Thymus (tissue), 11 donors: ENCODE measurements at regions not wholly inside any gene's neighbourhood (a gene's known extent, or its start where the extent isn't known, plus 50 kb on each side); places are given as distances from the start of the nearest gene placed in this dataset.

ENCODE experiments used
- DNase-seq, 9 donors: peaks; one replicate each; pipeline ENCODE4 v3.0.0-alpha.2; 2013; ENCODE audit warnings: low spot score in 9 of 9, low read depth in 6 of 9, missing footprints in 1 of 9
- H3K27ac ChIP-seq, 2 donors: one replicate each; pipeline ENCODE4 v1.5.1; 2013; ENCODE audit warnings: control low read depth in 1 of 2, low read depth in 1 of 2, low read length in 1 of 2, mild to moderate bottlenecking in 1 of 2, moderate library complexity in 1 of 2
- H3K27me3 ChIP-seq, 2 donors: one replicate each; pipeline ENCODE4 v1.5.1; 2013; ENCODE audit warnings: low read length in 1 of 2; ENCODE audit not compliant: control insufficient read depth in 2 of 2, insufficient read depth in 1 of 2
- H3K36me3 ChIP-seq, 2 donors: one replicate each; pipeline ENCODE4 v1.5.1; 2013; ENCODE audit warnings: low read length in 1 of 2, mild to moderate bottlenecking in 1 of 2, moderate library complexity in 1 of 2; ENCODE audit not compliant: control insufficient read depth in 2 of 2, insufficient read depth in 2 of 2
- H3K4me1 ChIP-seq, 2 donors: one replicate each; pipeline ENCODE4 v1.5.1; 2013; ENCODE audit warnings: low read length in 2 of 2; ENCODE audit not compliant: control insufficient read depth in 2 of 2, insufficient read depth in 2 of 2
- H3K4me3 ChIP-seq, 2 donors: one replicate each; pipeline ENCODE4 v1.5.1; 2013; ENCODE audit warnings: low read length in 2 of 2, control low read depth in 1 of 2, mild to moderate bottlenecking in 1 of 2
- H3K9me3 ChIP-seq, 2 donors: one replicate each; pipeline ENCODE4 v1.5.1; 2013; ENCODE audit warnings: low read length in 1 of 2, mild to moderate bottlenecking in 1 of 2; ENCODE audit not compliant: control insufficient read depth in 2 of 2, insufficient read depth in 1 of 2
- WGBS: extraction: QIAGEN DNeasy Blood & Tissue Kit; methylation state at CpG from one replicate; pipeline ENCODE4 v1.1.7; 2013; 5-methylcytosine and 5-hydroxymethylcytosine counted together
- donor health status: healthy.

DNA sequence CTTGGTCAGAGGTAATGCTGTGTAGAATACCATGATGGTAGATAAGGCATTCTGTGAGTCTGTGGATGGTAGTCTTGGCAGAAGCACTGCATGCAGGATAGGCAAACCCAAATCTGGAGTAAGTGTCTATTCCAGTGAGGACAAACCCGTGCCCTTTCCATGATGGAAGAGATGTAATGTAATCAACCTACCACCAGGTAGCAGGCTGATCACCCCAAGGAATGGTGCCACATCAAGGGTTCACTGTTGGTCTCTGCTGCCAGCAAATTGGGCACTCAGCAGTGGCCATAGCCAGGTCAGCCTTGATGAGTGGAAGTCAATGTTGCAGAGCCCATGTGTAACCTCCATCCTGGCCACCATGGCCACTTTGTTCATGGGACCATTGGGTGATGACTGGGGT, 155.0 kb downstream of the RAP2A start:
- Histone ChIP-seq H3K9me3 (no peaks in the 10 kb centered on the region), H3K4me3 (no peak overlapping the region), H3K27me3 (no peaks in the 10 kb centered on the region), H3K27ac (no peak overlapping the region), H3K36me3 (no peaks in the 10 kb centered on the region), H3K4me1 (no peaks in the 10 kb centered on the region)
- no peak for DNase-seq
- 79% methylated on average over 1 of the region's 1 CpG for WGBS

GRCh38 chr13:97600458-97601075, 166.6 kb downstream of the RAP2A start:
- DNase-seq = no peak
- WGBS = 81% methylated on average over 3 of the region's 3 CpGs
- H3K4me3 ChIP-seq = no peak overlapping the region

DNA sequence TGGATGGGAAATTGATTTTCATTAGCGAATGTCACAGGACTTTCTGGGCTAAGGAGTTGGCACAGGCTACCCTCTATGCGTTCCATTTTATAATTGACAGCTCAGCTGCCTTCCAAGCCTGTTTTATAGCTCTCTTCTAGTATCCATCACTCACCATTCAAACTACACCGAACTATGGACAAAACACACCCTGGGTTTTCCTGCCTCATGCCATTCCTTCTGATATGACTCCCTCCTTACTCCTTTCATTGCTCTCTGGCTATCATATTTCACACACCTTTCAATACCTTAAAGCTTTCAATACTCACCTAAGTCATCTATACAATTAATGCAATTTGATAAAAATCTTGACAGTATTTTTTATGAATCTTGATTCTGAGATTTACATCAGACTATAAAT, 181.3 kb downstream of the RAP2A start:
- WGBS = 86% methylated on average over 3 of the region's 3 CpGs
- Histone ChIP-seq H3K9me3 (no peaks in the 10 kb centered on the region), H3K36me3 (no peaks in the 10 kb centered on the region), H3K27me3 (no peaks in the 10 kb centered on the region), H3K27ac (no peak overlapping the region), H3K4me3 (no peak overlapping the region), H3K4me1 (no peaks in the 10 kb centered on the region)
- DNase-seq = no peak

More at GRCh38 chr13:97600458-97601075, 166.6 kb downstream of the RAP2A start:
- H3K36me3 ChIP-seq = no peaks in the 10 kb centered on the region
- no peaks in the 10 kb centered on the region for H3K4me1 ChIP-seq
- peaks cover 0 to 5% of the 10 kb centered on the region in 2 donors for H3K9me3 ChIP-seq
- no peaks in the 10 kb centered on the region for H3K27me3 ChIP-seq
- no peak overlapping the region for H3K27ac ChIP-seq

DNA sequence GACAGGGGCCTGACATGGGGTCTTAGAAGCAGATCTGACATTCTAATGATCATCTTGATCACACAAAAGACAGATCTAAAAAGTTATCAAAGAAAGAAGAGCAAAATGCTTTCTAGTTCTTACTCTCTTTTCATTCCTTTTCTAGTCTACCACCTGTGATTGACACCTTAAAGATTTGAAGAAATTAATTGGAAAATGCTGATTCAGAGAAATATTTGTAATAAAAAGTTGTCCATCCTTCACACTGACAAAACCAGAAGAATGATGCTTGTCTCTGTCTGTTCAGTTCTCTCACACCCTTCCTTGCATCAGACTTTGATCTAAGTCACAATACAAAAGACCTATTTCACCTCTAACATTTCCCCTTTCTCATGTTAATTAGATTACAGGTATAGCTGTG, 182.4 kb downstream of the RAP2A start:
- Histone ChIP-seq H3K9me3 (no peaks in the 10 kb centered on the region), H3K27ac (no peak overlapping the region), H3K4me3 (no peak overlapping the region), H3K36me3 (no peaks in the 10 kb centered on the region), H3K27me3 (no peaks in the 10 kb centered on the region), H3K4me1 (no peaks in the 10 kb centered on the region)
- no peak for DNase-seq

- Histone ChIP-seq H3K27me3 (no peaks in the 10 kb centered on the region), H3K27ac (no peak overlapping the region), H3K9me3 (no peaks in the 10 kb centered on the region), H3K36me3 (no peaks in the 10 kb centered on the region), H3K4me1 (no peaks in the 10 kb centered on the region), H3K4me3 (no peak overlapping the region)
- no peak for DNase-seq
- WGBS = 95% methylated on average over 15 of the region's 15 CpGs
These were observed 187.1 kb downstream of the RAP2A start for GRCh38 chr13:97621025-97621424.

GRCh38 chr13:97621631-97622030, 187.7 kb downstream of the RAP2A start:
- WGBS = 54% methylated on average over 10 of the region's 10 CpGs
- DNase-seq = no peak
- no peaks in the 10 kb centered on the region for H3K36me3 ChIP-seq

GRCh38 chr13:97627566-97627965, 193.6 kb downstream of the RAP2A start:
- H3K27ac ChIP-seq = no peak overlapping the region
- H3K36me3 ChIP-seq = no peaks in the 10 kb centered on the region
- DNase-seq = peak in 3 of 9 donors; percentile 2 to 24 (median 13)
- no peaks in the 10 kb centered on the region for H3K27me3 ChIP-seq
- no peak overlapping the region for H3K4me3 ChIP-seq
- WGBS = 68% methylated on average over 4 of the region's 4 CpGs
- H3K4me1 ChIP-seq = no peaks in the 10 kb centered on the region
- peaks cover 0 to 7% of the 10 kb centered on the region in 2 donors for H3K9me3 ChIP-seq

More at GRCh38 chr13:97621631-97622030, 187.7 kb downstream of the RAP2A start:
- Histone ChIP-seq H3K27me3 (no peaks in the 10 kb centered on the region), H3K9me3 (no peaks in the 10 kb centered on the region), H3K27ac (no peak overlapping the region), H3K4me1 (no peaks in the 10 kb centered on the region), H3K4me3 (no peak overlapping the region)

DNA sequence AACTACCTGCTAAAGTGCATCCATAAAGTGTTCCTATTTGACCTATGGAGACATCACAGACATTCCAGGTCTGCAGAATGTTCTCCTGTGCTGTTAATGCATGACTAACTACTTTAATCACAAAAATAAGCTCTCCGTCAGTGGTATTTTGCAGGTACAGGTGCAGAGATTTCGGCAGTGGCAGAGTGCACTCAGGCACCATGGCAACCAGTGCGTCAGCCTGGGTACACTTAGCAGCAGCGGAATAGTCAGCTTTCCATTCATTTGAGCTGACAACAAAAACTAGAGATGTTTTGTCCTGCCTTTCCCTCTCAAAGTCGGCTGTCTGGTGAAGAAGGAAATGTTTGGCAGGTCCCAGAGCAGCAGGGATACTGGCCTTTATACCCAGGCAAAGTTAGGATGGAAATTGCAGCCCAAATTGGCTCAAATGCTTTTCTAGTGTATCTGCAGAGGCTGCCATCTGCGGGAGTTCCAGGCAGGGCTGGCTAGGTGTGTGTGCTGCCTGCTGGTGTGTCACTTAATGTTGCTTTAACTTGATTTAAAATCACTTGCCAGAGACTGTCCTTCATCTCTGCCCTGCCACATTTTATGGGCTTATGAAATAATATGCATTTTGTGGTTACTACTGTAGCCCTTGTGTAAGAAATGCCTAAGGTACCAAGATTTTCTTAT, 195.8 kb downstream of the RAP2A start:
- DNase-seq = no peak
- no peaks in the 10 kb centered on the region for H3K36me3 ChIP-seq
- no peaks in the 10 kb centered on the region for H3K27me3 ChIP-seq
- peaks cover 0 to 7% of the 10 kb centered on the region in 2 donors for H3K9me3 ChIP-seq
- WGBS = 82% methylated on average over 6 of the region's 6 CpGs
- H3K4me3 ChIP-seq = no peak overlapping the region
- no peak overlapping the region for H3K27ac ChIP-seq
- H3K4me1 ChIP-seq = no peaks in the 10 kb centered on the region

- Histone ChIP-seq H3K4me3 (no peak overlapping the region), H3K4me1 (no peaks in the 10 kb centered on the region), H3K36me3 (no peaks in the 10 kb centered on the region), H3K27ac (no peak overlapping the region), H3K9me3 (peaks cover 0 to 7% of the 10 kb centered on the region in 2 donors), H3K27me3 (no peaks in the 10 kb centered on the region)
- no peak for DNase-seq
- 90% methylated on average over 4 of the region's 4 CpGs for WGBS
These were observed 196.8 kb downstream of the RAP2A start for GRCh38 chr13:97630725-97631124.
